ENCODE measurements at regions not wholly inside any gene's neighbourhood (a gene's known extent, or its start where the extent isn't known, plus 50 kb on each side); places are given as distances from the start of the nearest gene placed in this dataset.

GRCh38 chr5:135088911-135089310, 54.9 kb upstream of the PITX1 start (continued):
- TF ChIP-seq, protein P1, sequence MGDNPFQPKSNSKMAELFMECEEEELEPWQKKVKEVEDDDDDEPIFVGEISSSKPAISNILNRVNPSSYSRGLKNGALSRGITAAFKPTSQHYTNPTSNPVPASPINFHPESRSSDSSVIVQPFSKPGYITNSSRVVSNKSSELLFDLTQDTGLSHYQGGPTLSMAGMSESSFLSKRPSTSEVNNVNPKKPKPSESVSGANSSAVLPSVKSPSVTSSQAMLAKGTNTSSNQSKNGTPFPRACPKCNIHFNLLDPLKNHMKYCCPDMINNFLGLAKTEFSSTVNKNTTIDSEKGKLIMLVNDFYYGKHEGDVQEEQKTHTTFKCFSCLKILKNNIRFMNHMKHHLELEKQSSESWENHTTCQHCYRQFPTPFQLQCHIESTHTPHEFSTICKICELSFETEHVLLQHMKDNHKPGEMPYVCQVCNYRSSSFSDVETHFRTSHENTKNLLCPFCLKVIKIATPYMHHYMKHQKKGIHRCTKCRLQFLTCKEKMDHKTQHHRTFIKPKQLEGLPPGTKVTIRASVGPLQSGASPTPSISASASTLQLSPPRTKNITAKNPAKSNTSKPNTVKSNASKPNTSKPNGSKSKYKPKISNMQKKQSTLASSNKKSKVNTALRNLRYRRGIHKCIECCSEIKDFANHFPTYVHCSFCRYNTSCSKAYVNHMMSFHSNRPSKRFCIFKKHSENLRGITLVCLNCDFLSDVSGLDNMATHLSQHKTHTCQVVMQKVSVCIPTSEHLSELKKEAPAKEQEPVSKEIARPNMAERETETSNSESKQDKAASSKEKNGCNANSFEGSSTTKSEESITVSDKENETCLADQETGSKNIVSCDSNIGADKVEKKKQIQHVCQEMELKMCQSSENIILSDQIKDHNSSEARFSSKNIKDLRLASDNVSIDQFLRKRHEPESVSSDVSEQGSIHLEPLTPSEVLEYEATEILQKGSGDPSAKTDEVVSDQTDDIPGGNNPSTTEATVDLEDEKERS (CRISPR knock-in tag; IDR thresholded peaks at IDR 0.05): no peak
- TF ChIP-seq ZNF513 (CRISPR knock-in tag; conservative IDR thresholded peaks at IDR 0.05): no peak

DNA sequence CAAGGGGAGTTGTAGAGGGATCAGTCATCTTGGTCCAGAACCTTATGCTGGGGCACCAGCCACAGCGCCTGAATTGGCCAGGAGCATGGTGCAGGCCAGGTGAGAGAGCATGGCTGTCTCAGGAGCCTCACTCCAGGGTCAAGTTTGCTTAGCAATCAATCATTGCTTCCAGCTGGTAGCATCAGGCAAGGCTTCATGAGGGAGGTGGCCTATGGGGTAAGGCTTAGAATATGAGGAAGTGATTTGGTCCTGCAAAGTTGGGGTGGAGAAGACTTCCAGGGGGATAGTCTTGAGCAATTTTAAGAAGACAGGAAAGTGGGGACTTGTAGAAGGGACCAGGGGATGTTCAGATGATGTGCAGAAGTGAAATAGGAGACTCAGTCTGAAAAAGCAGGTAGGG, 53.9 kb upstream of the PITX1 start:
- ChIA-PET POLR2A (no interaction called here), CTCF (ENCODE audit: low intra/inter-chr PET ratio, low total read pairs) (no interaction called here)
- Histone ChIP-seq H3K4me2 (ENCODE audit: low read depth, low read length) (no peak overlapping the region), H3K4me1 (ENCODE audit: insufficient read depth, low read length) (no peaks in the 10 kb centered on the region), H3K9me3 (ENCODE audit: low read length) (no peaks in the 10 kb centered on the region), H3K27ac (ENCODE audit: extremely low read length, insufficient read depth, low read length) (no peak overlapping the region), H3K9ac (ENCODE audit: insufficient read depth, low read depth, low read length) (no peak overlapping the region), H3K4me3 (replicated peaks in 1 of 3; ENCODE audit: insufficient read depth in 1 of 3, low read depth in 2 of 3, low read length in 3 of 3) (no peak overlapping the region), H2AFZ (ENCODE audit: low read length) (no peak overlapping the region), H3K79me2 (ENCODE audit: insufficient read depth, low read length) (no peaks in the 10 kb centered on the region), H3K36me3 (replicated peaks in 1 of 2; ENCODE audit: control insufficient read depth in 1 of 2, insufficient read depth in 2 of 2, low read length in 2 of 2) (no peaks in the 10 kb centered on the region), H4K20me1 (ENCODE audit: insufficient read depth, low read length) (no peaks in the 10 kb centered on the region), H3K27me3 (ENCODE audit: control insufficient read depth in 1 of 2, insufficient read depth in 2 of 2, low read length in 2 of 2) (no peaks in the 10 kb centered on the region)
- in situ Hi-C loops (cut with HindIII; ENCODE audit: extremely low pct_ligation_motif_present, low pct_unique_long_range_greater_than_20kb) (no loop called here), intact Hi-C loops (cut with micrococcal nuclease; ENCODE audit: unreplicated experiment) (no loop called here)
- WGBS (ENCODE audit: low lambda C conversion rate): 89% methylated on average over 1 of the region's 1 CpG
- BruUV-seq (replicated peaks): no TSS peak
- DNase-seq (ENCODE audit: low spot score) (no peak), FAIRE-seq (no peak), ATAC-seq (no peak)
- TF ChIP-seq ZNF776 (CRISPR knock-in tag; IDR thresholded peaks at IDR 0.05) (no peak), KAT7 (CRISPR knock-in tag; IDR thresholded peaks at IDR 0.05; ENCODE audit: borderline replicate concordance) (no peak), NPAS2 (CRISPR knock-in tag; IDR thresholded peaks at IDR 0.05; ENCODE audit: borderline replicate concordance) (no peak), MIER3 (CRISPR knock-in tag; IDR thresholded peaks at IDR 0.05; ENCODE audit: borderline replicate concordance) (no peak), NFYB (CRISPR knock-in tag; IDR thresholded peaks at IDR 0.05) (no peak), FOXA1 (IDR thresholded peaks at IDR 0.05) (no peak), FOXA1 (CRISPR knock-in tag; IDR thresholded peaks at IDR 0.05) (no peak), ZNF10 (CRISPR knock-in tag; IDR thresholded peaks at IDR 0.05; ENCODE audit: borderline replicate concordance, low read depth) (no peak), FOSL2 (CRISPR knock-in tag; IDR thresholded peaks at IDR 0.05) (no peak), WIZ (CRISPR knock-in tag; IDR thresholded peaks at IDR 0.05) (no peak), ZNF713 (CRISPR knock-in tag; IDR thresholded peaks at IDR 0.05) (no peak), ZNF382 (CRISPR knock-in tag; IDR thresholded peaks at IDR 0.05; ENCODE audit: borderline replicate concordance) (no peak)
- TF ChIP-seq, protein P2, sequence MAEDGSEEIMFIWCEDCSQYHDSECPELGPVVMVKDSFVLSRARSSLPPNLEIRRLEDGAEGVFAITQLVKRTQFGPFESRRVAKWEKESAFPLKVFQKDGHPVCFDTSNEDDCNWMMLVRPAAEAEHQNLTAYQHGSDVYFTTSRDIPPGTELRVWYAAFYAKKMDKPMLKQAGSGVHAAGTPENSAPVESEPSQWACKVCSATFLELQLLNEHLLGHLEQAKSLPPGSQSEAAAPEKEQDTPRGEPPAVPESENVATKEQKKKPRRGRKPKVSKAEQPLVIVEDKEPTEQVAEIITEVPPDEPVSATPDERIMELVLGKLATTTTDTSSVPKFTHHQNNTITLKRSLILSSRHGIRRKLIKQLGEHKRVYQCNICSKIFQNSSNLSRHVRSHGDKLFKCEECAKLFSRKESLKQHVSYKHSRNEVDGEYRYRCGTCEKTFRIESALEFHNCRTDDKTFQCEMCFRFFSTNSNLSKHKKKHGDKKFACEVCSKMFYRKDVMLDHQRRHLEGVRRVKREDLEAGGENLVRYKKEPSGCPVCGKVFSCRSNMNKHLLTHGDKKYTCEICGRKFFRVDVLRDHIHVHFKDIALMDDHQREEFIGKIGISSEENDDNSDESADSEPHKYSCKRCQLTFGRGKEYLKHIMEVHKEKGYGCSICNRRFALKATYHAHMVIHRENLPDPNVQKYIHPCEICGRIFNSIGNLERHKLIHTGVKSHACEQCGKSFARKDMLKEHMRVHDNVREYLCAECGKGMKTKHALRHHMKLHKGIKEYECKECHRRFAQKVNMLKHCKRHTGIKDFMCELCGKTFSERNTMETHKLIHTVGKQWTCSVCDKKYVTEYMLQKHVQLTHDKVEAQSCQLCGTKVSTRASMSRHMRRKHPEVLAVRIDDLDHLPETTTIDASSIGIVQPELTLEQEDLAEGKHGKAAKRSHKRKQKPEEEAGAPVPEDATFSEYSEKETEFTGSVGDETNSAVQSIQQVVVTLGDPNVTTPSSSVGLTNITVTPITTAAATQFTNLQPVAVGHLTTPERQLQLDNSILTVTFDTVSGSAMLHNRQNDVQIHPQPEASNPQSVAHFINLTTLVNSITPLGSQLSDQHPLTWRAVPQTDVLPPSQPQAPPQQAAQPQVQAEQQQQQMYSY (CRISPR knock-in tag; IDR thresholded peaks at IDR 0.05): no peak

All from HepG2 (cell line).